Heart left ventricle (tissue), 13 donors: ENCODE measurements at regions not wholly inside any gene's neighbourhood (a gene's known extent, or its start where the extent isn't known, plus 50 kb on each side); places are given as distances from the start of the nearest gene placed in this dataset.

ENCODE experiments used
- CTCF ChIP-seq, 12 donors: fragments of 200-600 bp; sonication (generic) in 4 of 12; IDR thresholded peaks; one replicate each; pipeline versions ENCODE4 v1.5.0 to v1.8.0; 2018 to 2022; ENCODE audit warnings: antibody characterized with exemption in 12 of 12, mild to moderate bottlenecking in 5 of 12
- POLR2A ChIP-seq, 2 donors: fragments of 450-650 bp; IDR thresholded peaks; one replicate each; pipeline ENCODE4 v1.6.1; 2017; ENCODE audit warnings: antibody characterized with exemption in 2 of 2, mild to moderate bottlenecking in 2 of 2, moderate library complexity in 2 of 2
- donor health status: ischemic (EF 13 %, LVEDD 7.1; RV severe dilation, severe dysfunction).
- donor health status: DM: no; HTN: yes; CAD: no.
- donor health status: DM: no; HTN: no; CAD: no.
- donor health status: ischemic (EF 25% LVEDD 6.9; RV normal size, moderate dysfunction).
- donor health status: ischemic (EF 25% LVEDD 5.7; RV mildly dilated, moderate dysfunction).
- donor health status: ischemic (EF 35%, LVEDD 5.7; RV mildly dilated, moderate dysfunction).
- donor health status: nonischemic (EF 11% LVEDD 7.7; RV severe dilation, severe dysfunction).
- donor health status: DM: yes; HTN: yes; CAD: no.
- donor health status: PGD.
- donor health status: ischemic (EF 29% LVEDD 5.4; RV normal size, mild dysfunction).
- donor health status: nonischemic (EF 23%, LVEDD 6.1; RV moderate dilation, normal function).

DNA sequence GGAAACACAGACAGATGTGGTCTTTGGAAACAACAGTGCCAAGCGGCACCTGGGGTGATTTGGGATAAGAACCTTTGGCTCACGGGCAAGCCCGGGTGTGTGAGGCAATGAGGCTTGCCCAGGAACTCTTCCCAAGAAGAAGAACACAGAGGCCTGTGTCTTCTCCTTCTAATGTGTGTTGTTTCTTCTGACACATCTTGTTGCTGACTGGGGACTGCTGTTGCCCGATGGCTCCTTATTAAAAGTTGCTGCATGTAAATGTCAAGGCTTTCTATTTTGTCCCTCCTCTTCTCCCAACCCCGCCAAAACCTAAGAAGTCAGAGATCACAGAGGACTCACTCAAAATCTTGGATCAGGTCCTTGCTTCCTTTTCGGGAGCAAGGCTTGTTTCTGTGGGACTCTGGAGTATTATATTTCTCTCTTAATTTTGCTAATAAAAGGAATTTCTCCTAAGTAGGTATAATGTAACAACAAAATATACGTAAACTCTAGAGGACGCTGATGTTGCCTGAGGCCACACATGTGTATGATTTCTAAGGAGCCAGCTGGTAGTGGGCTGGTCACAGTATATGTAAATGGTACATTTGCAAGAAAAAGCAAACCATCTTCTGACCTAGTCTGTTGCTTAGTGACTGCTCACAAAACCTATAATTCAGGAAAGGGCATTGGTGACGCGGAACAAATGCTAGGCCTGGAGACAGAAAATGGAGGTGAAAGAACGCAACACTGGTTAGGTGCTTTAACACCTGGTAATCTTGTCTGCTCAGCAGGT, 232.5 kb downstream of the GADD45G start:
- TF ChIP-seq CTCF (IDR thresholded peaks at IDR 0.05) (no peak), POLR2A (IDR thresholded peaks at IDR 0.05) (no peak)
